HepG2 (cell line): ENCODE measurements at regions not wholly inside any gene's neighbourhood (a gene's known extent, or its start where the extent isn't known, plus 50 kb on each side); places are given as distances from the start of the nearest gene placed in this dataset.

ENCODE experiments used
- ATAC-seq: fragments of 200-7000 bp; cut with Tn5 transposase; 3 replicates; pipeline ENCODE4 v1.9.1; 2020; ENCODE audit warnings: mild to moderate bottlenecking, moderate library complexity
- BruUV-seq: library from RNA; stranded (reverse); fragments of 400-500 nt; replicated peaks from 2 replicates; lab custom pipeline; 2021; lab: Mats Ljungman, UMichigan
- CTCF ChIA-PET: fragments of 300-600 bp; formaldehyde crosslinking; extraction: SDS; loops from one replicate; lab custom pipeline; 2021; ENCODE audit warnings: low total read pairs, inconsistent platforms, low intra/inter-chr PET ratio; lab: Yijun Ruan, JAX
- POLR2A ChIA-PET: fragments of 350-600 bp; sonication (Branson Sonifier 250); formaldehyde crosslinking; loops from one replicate; lab custom pipeline; 2020; ENCODE audit warnings: antibody characterized with exemption, inconsistent platforms; lab: Yijun Ruan, JAX
- DNase-seq: peaks from one replicate; pipeline ENCODE4 v3.0.0-alpha.2; 2015; ENCODE audit warnings: low spot score
- FAIRE-seq: peaks from 3 replicates; lab custom pipeline; 2011; peaks lifted over from hg19 to GRCh38; lab: Jason Lieb, UNC
- H2AFZ ChIP-seq: one replicate; pipeline ENCODE4 v1.6.1; 2011; ENCODE audit warnings: low read length, inconsistent platforms
- H3K27ac ChIP-seq: fragments of 300-600 bp; 3 replicates; pipeline ENCODE4 v1.8.0; 2011; ENCODE audit warnings: mixed run types, mild to moderate bottlenecking, mixed read lengths, low read length, inconsistent platforms; ENCODE audit not compliant: insufficient read depth; ENCODE audit errors: extremely low read length
- H3K27me3 ChIP-seq, 2 experiments: fragments of 200-600 bp in 1 of 2; 2 replicates in 1 of 2; 3 replicates in 1 of 2; pipeline versions ENCODE4 v1.6.0 to v1.8.0; 2011; ENCODE audit warnings: low read length in 2 of 2, mild to moderate bottlenecking in 2 of 2, moderate library complexity in 2 of 2, inconsistent platforms in 1 of 2; ENCODE audit not compliant: insufficient read depth in 2 of 2, control insufficient read depth in 1 of 2
- H3K36me3 ChIP-seq, 2 experiments: fragments of 200-600 bp in 1 of 2; replicated peaks in 1 of 2; 2 replicates in 1 of 2; 3 replicates in 1 of 2; pipeline versions ENCODE4 v1.5.1 to v1.8.0; 2011; ENCODE audit warnings: low read length in 2 of 2, inconsistent platforms in 1 of 2; ENCODE audit not compliant: insufficient read depth in 2 of 2, control insufficient read depth in 1 of 2
- H3K4me1 ChIP-seq: 2 replicates; pipeline ENCODE4 v1.5.1; 2012; ENCODE audit warnings: low read length, inconsistent platforms; ENCODE audit not compliant: insufficient read depth
- H3K4me2 ChIP-seq: 2 replicates; pipeline ENCODE4 v1.6.0; 2011; ENCODE audit warnings: low read depth, low read length, inconsistent platforms
- H3K4me3 ChIP-seq, 3 experiments: fragments of 200-600 bp in 1 of 3; sonication (generic), shearing (Covaris generic) in 1 of 3; replicated peaks in 1 of 3; 2 replicates each; pipeline ENCODE4 v1.5.1; 2011 to 2016; ENCODE audit warnings: low read length in 3 of 3, inconsistent platforms in 2 of 3, low read depth in 2 of 3, mild to moderate bottlenecking in 2 of 3, control low read depth in 1 of 3, mixed read lengths in 1 of 3; ENCODE audit not compliant: insufficient read depth in 1 of 3
- H3K79me2 ChIP-seq: one replicate; pipeline ENCODE4 v1.6.1; 2011; ENCODE audit warnings: low read length, inconsistent platforms; ENCODE audit not compliant: insufficient read depth
- H3K9ac ChIP-seq: 2 replicates; pipeline ENCODE4 v1.6.0; 2011; ENCODE audit warnings: mild to moderate bottlenecking, low read depth, low read length, inconsistent platforms; ENCODE audit not compliant: insufficient read depth
- H3K9me3 ChIP-seq: 2 replicates; pipeline ENCODE4 v1.5.1; 2012; ENCODE audit warnings: mild to moderate bottlenecking, low read length
- H4K20me1 ChIP-seq: 2 replicates; pipeline ENCODE4 v1.6.0; 2011; ENCODE audit warnings: inconsistent platforms, mild to moderate bottlenecking, low read length, moderate library complexity; ENCODE audit not compliant: insufficient read depth
- EEA1 ChIP-seq: sonication (generic); formaldehyde crosslinking; IDR thresholded peaks from 2 replicates; pipeline ENCODE4 v1.5.1; 2020; ENCODE audit warnings: mild to moderate bottlenecking, missing genetic modification reagents, borderline replicate concordance
- KDM2A ChIP-seq: sonication (generic); formaldehyde crosslinking; IDR thresholded peaks from 2 replicates; pipeline ENCODE4 v1.4.0; 2020; ENCODE audit warnings: low read depth, missing genetic modification reagents, borderline replicate concordance
- PTBP1 ChIP-seq: fragments of 200-400 bp; formaldehyde crosslinking; IDR thresholded peaks from 2 replicates; pipeline ENCODE4 v1.6.1; 2018; ENCODE audit warnings: low read length, low read depth; ENCODE audit not compliant: poor library complexity, severe bottlenecking
- RBM39 ChIP-seq: fragments of 200-400 bp; formaldehyde crosslinking; IDR thresholded peaks from one replicate; pipeline ENCODE4 v1.6.1; 2018; ENCODE audit warnings: antibody characterized with exemption, mild to moderate bottlenecking, low read depth, low read length; ENCODE audit not compliant: poor library complexity, severe bottlenecking
- SRSF1 ChIP-seq: fragments of 200-400 bp; formaldehyde crosslinking; optimal IDR thresholded peaks from 2 replicates; pipeline ENCODE3; 2017; ENCODE audit warnings: mild to moderate bottlenecking, low read depth, low read length, moderate library complexity
- ZNF143 ChIP-seq: sonication (generic); formaldehyde crosslinking; IDR thresholded peaks from 2 replicates; pipeline ENCODE4 v1.4.0; 2020; ENCODE audit warnings: missing genetic modification reagents
- ZNF263 ChIP-seq: sonication (generic); formaldehyde crosslinking; IDR thresholded peaks from 2 replicates; pipeline ENCODE4 v1.4.0; 2020; ENCODE audit warnings: missing genetic modification reagents
- ZNF550 ChIP-seq: sonication (generic); formaldehyde crosslinking; IDR thresholded peaks from 2 replicates; pipeline ENCODE4 v1.4.0; 2020; ENCODE audit warnings: mild to moderate bottlenecking, missing genetic modification reagents, borderline replicate concordance
- WGBS: methylation state at CpG from one replicate; pipeline ENCODE4 v1.1.6; 2017; ENCODE audit warnings: low lambda C conversion rate; 5-methylcytosine and 5-hydroxymethylcytosine counted together
- in situ Hi-C: cut with HindIII; loops from 2 replicates; pipeline ENCODE4 v1.10.0; 2017; ENCODE audit warnings: low pct_unique_long_range_greater_than_20kb; ENCODE audit not compliant: extremely low pct_ligation_motif_present
- intact Hi-C: fragments of 100-400 bp; cut with micrococcal nuclease; formaldehyde crosslinking; loops from one replicate; pipeline ENCODE4 v1.10.0; 2022; ENCODE audit not compliant: unreplicated experiment
- TF ChIP-seq, protein P1 (sequence below): sonication (generic); formaldehyde crosslinking; IDR thresholded peaks from 2 replicates; pipeline ENCODE4 v1.4.0; 2020; ENCODE audit warnings: missing genetic modification reagents, borderline replicate concordance
- TF ChIP-seq, protein P2 (sequence below): sonication (generic); formaldehyde crosslinking; IDR thresholded peaks from 2 replicates; pipeline ENCODE4 v1.4.0; 2020; ENCODE audit warnings: mild to moderate bottlenecking, missing genetic modification reagents

DNA sequence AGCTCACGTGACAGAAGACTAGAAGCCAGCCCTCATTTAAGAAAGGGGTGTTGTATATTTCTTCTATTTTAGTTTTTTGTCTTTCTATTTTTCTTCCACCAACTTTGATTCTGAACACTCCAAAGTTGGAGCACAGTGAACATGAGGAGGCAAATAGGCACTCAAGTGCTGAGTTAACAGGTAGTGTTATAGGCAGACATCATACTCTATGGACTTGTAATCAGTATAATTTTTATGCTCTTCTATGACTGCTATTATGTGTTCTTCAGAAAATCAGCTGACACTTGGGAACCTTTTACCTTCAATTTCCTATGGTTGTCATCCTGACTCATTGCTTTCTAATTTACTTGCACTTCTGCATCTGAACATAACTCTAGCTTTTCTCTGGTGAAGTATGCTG is 396.3 kb upstream of the EYS start:
- H3K27me3 ChIP-seq: no peaks in the 10 kb centered on the region
- no peak for TF ChIP-seq RBM39
- no peak for TF ChIP-seq ZNF263 (CRISPR knock-in tag)
- TF ChIP-seq, protein P1, sequence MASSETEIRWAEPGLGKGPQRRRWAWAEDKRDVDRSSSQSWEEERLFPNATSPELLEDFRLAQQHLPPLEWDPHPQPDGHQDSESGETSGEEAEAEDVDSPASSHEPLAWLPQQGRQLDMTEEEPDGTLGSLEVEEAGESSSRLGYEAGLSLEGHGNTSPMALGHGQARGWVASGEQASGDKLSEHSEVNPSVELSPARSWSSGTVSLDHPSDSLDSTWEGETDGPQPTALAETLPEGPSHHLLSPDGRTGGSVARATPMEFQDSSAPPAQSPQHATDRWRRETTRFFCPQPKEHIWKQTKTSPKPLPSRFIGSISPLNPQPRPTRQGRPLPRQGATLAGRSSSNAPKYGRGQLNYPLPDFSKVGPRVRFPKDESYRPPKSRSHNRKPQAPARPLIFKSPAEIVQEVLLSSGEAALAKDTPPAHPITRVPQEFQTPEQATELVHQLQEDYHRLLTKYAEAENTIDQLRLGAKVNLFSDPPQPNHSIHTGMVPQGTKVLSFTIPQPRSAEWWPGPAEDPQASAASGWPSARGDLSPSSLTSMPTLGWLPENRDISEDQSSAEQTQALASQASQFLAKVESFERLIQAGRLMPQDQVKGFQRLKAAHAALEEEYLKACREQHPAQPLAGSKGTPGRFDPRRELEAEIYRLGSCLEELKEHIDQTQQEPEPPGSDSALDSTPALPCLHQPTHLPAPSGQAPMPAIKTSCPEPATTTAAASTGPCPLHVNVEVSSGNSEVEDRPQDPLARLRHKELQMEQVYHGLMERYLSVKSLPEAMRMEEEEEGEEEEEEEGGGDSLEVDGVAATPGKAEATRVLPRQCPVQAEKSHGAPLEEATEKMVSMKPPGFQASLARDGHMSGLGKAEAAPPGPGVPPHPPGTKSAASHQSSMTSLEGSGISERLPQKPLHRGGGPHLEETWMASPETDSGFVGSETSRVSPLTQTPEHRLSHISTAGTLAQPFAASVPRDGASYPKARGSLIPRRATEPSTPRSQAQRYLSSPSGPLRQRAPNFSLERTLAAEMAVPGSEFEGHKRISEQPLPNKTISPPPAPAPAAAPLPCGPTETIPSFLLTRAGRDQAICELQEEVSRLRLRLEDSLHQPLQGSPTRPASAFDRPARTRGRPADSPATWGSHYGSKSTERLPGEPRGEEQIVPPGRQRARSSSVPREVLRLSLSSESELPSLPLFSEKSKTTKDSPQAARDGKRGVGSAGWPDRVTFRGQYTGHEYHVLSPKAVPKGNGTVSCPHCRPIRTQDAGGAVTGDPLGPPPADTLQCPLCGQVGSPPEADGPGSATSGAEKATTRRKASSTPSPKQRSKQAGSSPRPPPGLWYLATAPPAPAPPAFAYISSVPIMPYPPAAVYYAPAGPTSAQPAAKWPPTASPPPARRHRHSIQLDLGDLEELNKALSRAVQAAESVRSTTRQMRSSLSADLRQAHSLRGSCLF (CRISPR knock-in tag): no peak
- TF ChIP-seq EEA1: no peak
- TF ChIP-seq ZNF550 (CRISPR knock-in tag): no peak
- TF ChIP-seq, protein P2, sequence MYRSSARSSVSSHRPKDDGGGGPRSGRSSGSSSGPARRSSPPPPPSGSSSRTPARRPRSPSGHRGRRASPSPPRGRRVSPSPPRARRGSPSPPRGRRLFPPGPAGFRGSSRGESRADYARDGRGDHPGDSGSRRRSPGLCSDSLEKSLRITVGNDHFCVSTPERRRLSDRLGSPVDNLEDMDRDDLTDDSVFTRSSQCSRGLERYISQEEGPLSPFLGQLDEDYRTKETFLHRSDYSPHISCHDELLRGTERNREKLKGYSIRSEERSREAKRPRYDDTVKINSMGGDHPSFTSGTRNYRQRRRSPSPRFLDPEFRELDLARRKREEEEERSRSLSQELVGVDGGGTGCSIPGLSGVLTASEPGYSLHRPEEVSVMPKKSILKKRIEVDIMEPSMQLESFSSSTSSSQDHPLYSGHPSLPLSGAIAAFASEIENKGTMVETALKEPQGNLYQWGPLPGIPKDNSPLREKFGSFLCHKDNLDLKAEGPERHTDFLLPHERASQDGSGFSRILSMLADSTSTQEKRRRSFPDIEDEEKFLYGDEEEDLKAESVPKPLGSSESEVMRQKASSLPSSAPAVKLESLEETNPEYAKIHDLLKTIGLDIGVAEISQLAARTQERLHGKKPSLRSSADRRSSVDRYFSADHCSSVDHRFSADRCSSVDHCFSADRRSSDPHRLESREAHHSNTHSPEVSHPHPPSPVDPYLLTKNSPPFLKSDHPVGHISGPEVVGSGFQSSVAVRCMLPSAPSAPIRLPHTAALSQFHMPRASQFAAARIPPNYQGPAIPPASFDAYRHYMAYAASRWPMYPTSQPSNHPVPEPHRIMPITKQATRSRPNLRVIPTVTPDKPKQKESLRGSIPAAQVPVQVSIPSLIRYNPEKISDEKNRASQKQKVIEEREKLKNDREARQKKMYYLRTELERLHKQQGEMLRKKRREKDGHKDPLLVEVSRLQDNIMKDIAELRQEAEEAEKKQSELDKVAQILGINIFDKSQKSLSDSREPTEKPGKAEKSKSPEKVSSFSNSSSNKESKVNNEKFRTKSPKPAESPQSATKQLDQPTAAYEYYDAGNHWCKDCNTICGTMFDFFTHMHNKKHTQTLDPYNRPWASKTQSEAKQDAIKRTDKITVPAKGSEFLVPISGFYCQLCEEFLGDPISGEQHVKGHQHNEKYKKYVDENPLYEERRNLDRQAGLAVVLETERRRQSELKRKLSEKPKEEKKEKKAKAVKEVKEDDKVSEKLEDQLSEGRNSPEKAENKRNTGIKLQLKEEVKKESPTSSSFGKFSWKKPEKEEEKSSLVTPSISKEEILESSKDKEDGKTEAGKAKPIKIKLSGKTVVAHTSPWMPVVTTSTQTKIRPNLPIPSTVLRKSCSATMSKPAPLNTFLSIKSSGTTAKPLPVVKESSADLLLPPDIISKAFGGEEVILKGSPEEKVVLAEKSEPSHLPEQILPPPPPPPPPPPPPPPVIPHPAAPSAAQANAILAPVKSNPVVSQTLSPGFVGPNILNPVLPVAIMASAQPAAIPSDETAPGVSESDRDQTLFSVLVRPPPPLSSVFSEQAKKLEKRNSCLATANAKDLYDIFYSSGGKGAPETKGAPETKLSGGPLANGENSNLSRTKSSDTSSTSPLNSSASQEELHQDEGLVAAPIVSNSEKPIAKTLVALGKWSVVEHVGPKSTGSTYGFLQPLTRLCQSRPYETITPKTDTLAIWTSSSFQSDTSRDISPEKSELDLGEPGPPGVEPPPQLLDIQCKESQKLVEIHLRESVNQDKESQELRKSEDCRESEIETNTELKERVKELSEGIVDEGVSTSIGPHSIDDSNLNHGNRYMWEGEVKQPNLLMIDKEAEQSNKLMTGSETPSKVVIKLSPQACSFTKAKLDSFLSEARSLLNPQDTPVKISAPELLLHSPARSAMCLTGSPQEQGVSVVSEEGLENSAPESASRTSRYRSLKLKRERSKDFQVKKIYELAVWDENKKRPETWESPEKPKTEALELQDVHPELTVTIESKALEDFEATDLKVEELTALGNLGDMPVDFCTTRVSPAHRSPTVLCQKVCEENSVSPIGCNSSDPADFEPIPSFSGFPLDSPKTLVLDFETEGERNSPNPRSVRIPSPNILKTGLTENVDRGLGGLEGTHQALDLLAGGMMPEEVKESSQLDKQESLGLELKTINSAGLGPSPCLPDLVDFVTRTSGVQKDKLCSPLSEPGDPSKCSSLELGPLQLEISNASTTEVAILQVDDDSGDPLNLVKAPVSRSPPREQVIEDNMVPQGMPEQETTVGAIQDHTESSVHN (CRISPR knock-in tag): no peak
- TF ChIP-seq SRSF1: no peak
- no peak for TF ChIP-seq KDM2A (CRISPR knock-in tag)
- no peak for TF ChIP-seq ZNF143
- no peak for TF ChIP-seq PTBP1
- peaks cover 7% of the 10 kb centered on the region; the same call in 1 of the 2 replicates for H3K9me3 ChIP-seq
- no peak for FAIRE-seq
- intact Hi-C loops (no loop called here), in situ Hi-C loops (no loop called here)
- ChIA-PET CTCF (no interaction called here), POLR2A (no interaction called here)
- no peak for ATAC-seq
- H2AFZ ChIP-seq: no peak overlapping the region
- H3K79me2 ChIP-seq: no peaks in the 10 kb centered on the region
- no peaks in the 10 kb centered on the region for H3K4me1 ChIP-seq
- H3K4me3 ChIP-seq: no peak overlapping the region
- BruUV-seq: no TSS peak
- no peaks in the 10 kb centered on the region for H3K36me3 ChIP-seq
- H3K9ac ChIP-seq: no peak overlapping the region
- DNase-seq: no peak
- no peaks in the 10 kb centered on the region for H4K20me1 ChIP-seq
- H3K4me2 ChIP-seq: no peak overlapping the region
- H3K27ac ChIP-seq: no peak overlapping the region
- WGBS: 2% methylated on average over 1 of the region's 1 CpG
